ENCODE measurements at regions not wholly inside any gene's neighbourhood (a gene's known extent, or its start where the extent isn't known, plus 50 kb on each side); places are given as distances from the start of the nearest gene placed in this dataset.
"Not testable (repeated sequence)": the region's sequence is repeated elsewhere in the genome, so short reads cannot be mapped to it uniquely, and the experiment has no call there.

- Histone ChIP-seq H3K36me3 (replicated peaks; ENCODE audit: insufficient read depth, low read length) (no peaks in the 10 kb centered on the region), H3K79me2 (ENCODE audit: low read length) (no peaks in the 10 kb centered on the region), H3F3A (ENCODE audit: insufficient read depth, low read length) (no peaks in the 10 kb centered on the region), H3K9me3 (replicated peaks; ENCODE audit: insufficient read depth, low read length) (no peaks in the 10 kb centered on the region), H3K9me2 (replicated peaks; ENCODE audit: insufficient read depth, low read length) (no peaks in the 10 kb centered on the region), H3K9ac (ENCODE audit: low read length) (no peak overlapping the region), H3K4me1 (ENCODE audit: low read length) (no peaks in the 10 kb centered on the region), H4K20me1 (ENCODE audit: insufficient read depth, low read length) (no peaks in the 10 kb centered on the region), H3K4me2 (ENCODE audit: low read depth, low read length) (no peak overlapping the region), H2AFZ (ENCODE audit: low read length) (no peak overlapping the region), H3K4me3 (ENCODE audit: low read length) (no peak overlapping the region), H3K27ac (ENCODE audit: low read length) (no peak overlapping the region), H3K27me3 (replicated peaks; ENCODE audit: insufficient read depth, low read length) (no peaks in the 10 kb centered on the region)
- no peak for DNase-seq
- TF ChIP-seq EZH2 (optimal IDR thresholded peaks at IDR 0.05; ENCODE audit: low read depth, low read length) (no peak), EZH2phosphoT487 (IDR thresholded peaks at IDR 0.05; ENCODE audit: low read length) (no peak), CTCF (IDR thresholded peaks at IDR 0.05; ENCODE audit: low read length) (no peak)
Observed at GRCh38 chr10:63843107-63843506, 321.9 kb downstream of the REEP3 start.

- not testable (repeated sequence) for H4K20me1 ChIP-seq (ENCODE audit: insufficient read depth, low read length); H3F3A ChIP-seq (ENCODE audit: insufficient read depth, low read length); H3K9ac ChIP-seq (ENCODE audit: low read length)
Observed at GRCh38 chr10:63848871-63849270, 327.7 kb downstream of the REEP3 start.

GRCh38 chr10:63862860-63863259 is 341.7 kb downstream of the REEP3 start:
- Histone ChIP-seq H3F3A (ENCODE audit: insufficient read depth, low read length) (no peaks in the 10 kb centered on the region), H3K4me1 (ENCODE audit: low read length) (0 out of 2 replicates have a peak, but pooled peaks cover 3% of the 10 kb centered on the region), H4K20me1 (ENCODE audit: insufficient read depth, low read length) (no peaks in the 10 kb centered on the region), H3K27ac (ENCODE audit: low read length) (no peak overlapping the region), H3K9ac (ENCODE audit: low read length) (no peak overlapping the region), H3K36me3 (replicated peaks; ENCODE audit: insufficient read depth, low read length) (no peaks in the 10 kb centered on the region), H3K9me3 (replicated peaks; ENCODE audit: insufficient read depth, low read length) (no peaks in the 10 kb centered on the region), H3K79me2 (ENCODE audit: low read length) (no peaks in the 10 kb centered on the region), H3K4me3 (ENCODE audit: low read length) (no peak overlapping the region), H3K4me2 (ENCODE audit: low read depth, low read length) (no peak overlapping the region), H3K27me3 (replicated peaks; ENCODE audit: insufficient read depth, low read length) (no peaks in the 10 kb centered on the region), H3K9me2 (replicated peaks; ENCODE audit: insufficient read depth, low read length) (no peaks in the 10 kb centered on the region), H2AFZ (ENCODE audit: low read length) (no peak overlapping the region)
- no peak for DNase-seq
- TF ChIP-seq EZH2 (optimal IDR thresholded peaks at IDR 0.05; ENCODE audit: low read depth, low read length) (no peak), CTCF (IDR thresholded peaks at IDR 0.05; ENCODE audit: low read length) (no peak), EZH2phosphoT487 (IDR thresholded peaks at IDR 0.05; ENCODE audit: low read length) (no peak)

More at GRCh38 chr10:63848871-63849270, 327.7 kb downstream of the REEP3 start:
- H3K4me1 ChIP-seq (ENCODE audit: low read length); H3K9me3 ChIP-seq (replicated peaks; ENCODE audit: insufficient read depth, low read length); DNase-seq; H3K4me3 ChIP-seq (ENCODE audit: low read length); H3K4me2 ChIP-seq (ENCODE audit: low read depth, low read length); H3K27me3 ChIP-seq (replicated peaks; ENCODE audit: insufficient read depth, low read length); H2AFZ ChIP-seq (ENCODE audit: low read length); H3K79me2 ChIP-seq (ENCODE audit: low read length); H3K9me2 ChIP-seq (replicated peaks; ENCODE audit: insufficient read depth, low read length); H3K36me3 ChIP-seq (replicated peaks; ENCODE audit: insufficient read depth, low read length); H3K27ac ChIP-seq (ENCODE audit: low read length): not testable (repeated sequence)

GRCh38 chr10:63865210-63865609 is 344.0 kb downstream of the REEP3 start:
- Histone ChIP-seq H3F3A (ENCODE audit: insufficient read depth, low read length) (no peaks in the 10 kb centered on the region), H3K36me3 (replicated peaks; ENCODE audit: insufficient read depth, low read length) (no peaks in the 10 kb centered on the region), H3K9ac (ENCODE audit: low read length) (no peak overlapping the region), H2AFZ (ENCODE audit: low read length) (no peak overlapping the region), H3K4me3 (ENCODE audit: low read length) (no peak overlapping the region), H3K79me2 (ENCODE audit: low read length) (no peaks in the 10 kb centered on the region), H3K4me1 (ENCODE audit: low read length) (0 out of 2 replicates have a peak, but pooled peaks cover 3% of the 10 kb centered on the region), H3K9me3 (replicated peaks; ENCODE audit: insufficient read depth, low read length) (no peaks in the 10 kb centered on the region), H3K27ac (ENCODE audit: low read length) (no peak overlapping the region), H4K20me1 (ENCODE audit: insufficient read depth, low read length) (no peaks in the 10 kb centered on the region), H3K27me3 (replicated peaks; ENCODE audit: insufficient read depth, low read length) (no peaks in the 10 kb centered on the region), H3K9me2 (replicated peaks; ENCODE audit: insufficient read depth, low read length) (no peaks in the 10 kb centered on the region), H3K4me2 (ENCODE audit: low read depth, low read length) (no peak overlapping the region)
- no peak for DNase-seq
- TF ChIP-seq CTCF (IDR thresholded peaks at IDR 0.05; ENCODE audit: low read length) (no peak), EZH2 (optimal IDR thresholded peaks at IDR 0.05; ENCODE audit: low read depth, low read length) (no peak), EZH2phosphoT487 (IDR thresholded peaks at IDR 0.05; ENCODE audit: low read length) (no peak)

All from MM.1S (cell line).